Sigmoid colon (tissue), 4 donors: ENCODE measurements at regions not wholly inside any gene's neighbourhood (a gene's known extent, or its start where the extent isn't known, plus 50 kb on each side); places are given as distances from the start of the nearest gene placed in this dataset.

Experiments
- CTCF ChIP-seq, 4 experiments: fragments of 450-650 bp in 3 of 4; fragments of 200-600 bp in 1 of 4; IDR thresholded peaks; one replicate each; pipeline ENCODE4 v1.5.1; 2016 to 2019; ENCODE audit warnings: antibody characterized with exemption in 4 of 4, mild to moderate bottlenecking in 3 of 4, moderate library complexity in 2 of 4
- EP300 ChIP-seq, 4 donors: sonication (generic); formaldehyde crosslinking; IDR thresholded peaks; one replicate each; pipeline ENCODE4 v1.6.1; 2017; ENCODE audit warnings: antibody characterized with exemption in 4 of 4
- POLR2A ChIP-seq, 2 donors: fragments of 450-650 bp; IDR thresholded peaks; one replicate each; pipeline ENCODE4 v1.6.1; 2016; ENCODE audit warnings: antibody characterized with exemption in 2 of 2, mild to moderate bottlenecking in 2 of 2, moderate library complexity in 2 of 2
- POLR2AphosphoS5 ChIP-seq, 4 donors: sonication (generic); formaldehyde crosslinking; IDR thresholded peaks; one replicate each; pipeline ENCODE4 v1.6.1; 2017; ENCODE audit warnings: antibody characterized with exemption in 4 of 4

GRCh38 chr1:173364827-173365226 lies 112.3 kb upstream of the PRDX6 start:
- TF ChIP-seq CTCF (IDR thresholded peaks at IDR 0.05) (no peak), POLR2A (IDR thresholded peaks at IDR 0.05) (no peak), POLR2AphosphoS5 (IDR thresholded peaks at IDR 0.05) (no peak), EP300 (IDR thresholded peaks at IDR 0.05) (no peak)
